Stimulated activated CD4-positive, alpha-beta T cell treated with anti-CD3 and anti-CD28 coated beads, Interleukin-15, amount 100 ng/mL, for 24 hours (primary cell): ENCODE measurements at regions not wholly inside any gene's neighbourhood (a gene's known extent, or its start where the extent isn't known, plus 50 kb on each side); places are given as distances from the start of the nearest gene placed in this dataset.

Experiments
- DNase-seq: peaks from one replicate; pipeline ENCODE4 v3.0.0-alpha.2; 2020

DNA sequence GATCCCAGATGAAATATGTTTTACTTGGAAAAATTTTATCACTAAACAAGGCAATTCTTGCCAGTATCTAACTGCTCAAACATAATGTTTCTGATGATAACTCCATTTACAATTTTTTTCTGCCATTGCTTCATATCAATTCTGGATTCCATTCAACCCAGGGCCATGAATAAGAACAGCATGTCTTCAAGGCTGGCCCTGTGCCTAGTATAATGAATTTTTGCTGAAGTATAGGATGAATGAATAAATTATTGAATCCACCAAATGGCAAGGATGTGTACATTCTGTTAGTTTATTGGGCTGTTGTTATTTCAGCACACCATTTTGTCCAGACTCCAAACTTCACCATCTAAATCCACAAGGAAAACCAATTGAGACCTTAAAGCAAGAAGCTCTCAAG, 414.7 kb downstream of the HS3ST3B1 start:
- DNase-seq: no peak

- DNase-seq: no peak
Observed at GRCh38 chr17:14712611-14713021, 411.7 kb downstream of the HS3ST3B1 start.

DNA sequence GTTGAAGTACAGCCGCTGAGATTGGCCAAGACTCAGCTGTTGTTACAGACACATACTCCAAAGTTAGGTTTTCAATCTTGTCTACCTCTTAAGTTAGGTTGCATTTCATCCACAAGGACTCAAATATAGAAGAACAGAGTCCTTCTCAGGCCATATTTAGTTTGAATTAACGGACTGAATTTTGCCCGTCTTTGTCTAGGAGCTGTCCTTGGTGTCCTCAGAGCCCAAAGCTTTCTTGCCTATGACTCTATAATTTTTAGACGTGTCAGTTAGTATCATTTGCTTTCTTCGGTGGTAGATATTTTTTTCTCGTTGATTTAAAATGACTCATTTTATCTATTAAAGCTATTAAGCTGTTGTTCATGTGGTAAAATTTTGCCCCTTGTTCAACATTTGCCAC, 403.2 kb downstream of the HS3ST3B1 start:
- DNase-seq: no peak

DNA sequence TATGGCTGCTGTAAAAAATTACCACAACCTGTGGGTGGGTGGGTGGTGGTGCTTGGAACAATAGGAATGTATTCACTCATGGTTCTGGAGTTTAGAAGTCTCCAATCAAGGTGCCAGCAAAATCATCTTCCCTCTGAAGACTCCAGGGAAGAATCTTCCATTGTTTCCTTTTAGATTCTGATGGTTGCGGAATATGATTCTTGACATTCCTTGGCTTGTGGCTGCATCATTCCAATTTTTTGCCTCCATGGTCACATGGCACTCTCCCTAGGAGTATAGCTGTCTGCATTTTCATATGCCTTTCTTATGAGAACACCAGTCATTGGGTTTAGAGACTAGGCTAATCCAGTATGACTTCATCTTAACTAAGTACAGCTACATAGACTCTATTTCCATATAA, 401.0 kb downstream of the HS3ST3B1 start:
- DNase-seq: no peak

DNA sequence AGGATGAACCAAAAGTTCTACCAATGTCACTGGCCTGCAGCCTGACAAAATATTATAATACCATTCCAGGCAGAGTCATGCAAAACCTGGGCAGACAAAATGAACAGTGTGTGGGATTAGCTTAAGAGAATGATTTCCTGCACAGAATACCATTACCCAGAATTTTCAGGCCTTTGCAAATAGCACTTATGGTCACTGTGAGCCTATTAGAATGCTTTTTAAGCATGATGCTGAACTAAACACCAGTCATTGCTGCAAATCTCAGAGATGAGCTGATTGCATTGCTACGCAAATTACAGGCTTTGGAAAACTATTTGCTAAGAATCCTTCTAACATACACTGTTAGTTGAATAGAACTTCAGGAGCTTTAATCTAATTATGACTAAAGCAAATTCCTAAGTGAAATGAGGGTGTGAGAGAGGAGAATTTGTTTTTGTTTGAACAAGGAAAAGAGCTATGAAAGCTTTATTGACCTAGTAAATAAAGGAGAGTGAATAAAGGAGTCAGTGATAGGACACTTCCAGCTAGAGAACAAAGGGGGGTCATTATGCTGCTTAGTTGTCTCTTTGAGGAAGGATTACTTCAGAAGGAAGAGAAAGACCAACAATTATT, 398.8 kb downstream of the HS3ST3B1 start:
- no peak for DNase-seq

DNA sequence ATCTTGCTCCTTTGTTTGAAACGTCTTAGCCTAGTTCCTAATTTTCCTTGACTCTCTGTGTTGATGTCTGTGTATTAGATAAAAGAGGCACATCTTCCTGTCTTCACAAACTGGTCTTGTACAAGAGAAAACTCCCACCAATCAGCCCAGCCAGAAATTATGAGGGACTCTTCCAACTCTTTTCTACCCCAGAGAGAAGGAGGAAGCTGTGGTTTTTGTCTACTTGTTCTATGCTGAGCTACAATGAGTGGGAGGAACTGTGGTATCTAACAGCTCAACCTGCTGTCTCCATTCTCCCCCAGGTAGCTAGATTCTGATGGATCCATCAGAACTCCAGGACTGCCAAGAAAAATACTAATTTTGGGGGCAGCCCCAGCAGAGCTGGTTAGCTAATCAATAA, 392.5 kb downstream of the HS3ST3B1 start:
- DNase-seq: no peak

- no peak for DNase-seq
Observed at GRCh38 chr17:14690704-14691103, 389.8 kb downstream of the HS3ST3B1 start.

GRCh38 chr17:14688134-14688533, 387.3 kb downstream of the HS3ST3B1 start:
- DNase-seq: no peak

DNA sequence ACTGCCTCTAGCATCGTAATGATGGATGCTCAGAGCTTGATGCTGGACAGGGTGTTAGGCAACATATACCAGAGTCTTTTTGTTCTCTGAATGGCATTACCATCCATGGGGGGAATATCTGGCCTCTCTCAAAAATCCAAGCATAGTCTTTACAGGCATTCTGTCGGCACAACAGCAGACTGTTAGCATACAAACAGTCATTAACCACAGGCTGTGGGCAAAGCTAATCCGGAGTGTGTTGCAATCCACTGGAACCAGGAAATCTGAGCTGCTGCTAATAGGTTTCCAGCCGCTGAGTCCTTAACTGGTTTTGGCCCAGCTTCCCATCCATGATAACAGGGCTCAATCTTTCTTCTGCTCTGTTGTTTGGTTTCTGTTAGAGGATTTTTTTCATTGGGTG, 371.9 kb downstream of the HS3ST3B1 start:
- no peak for DNase-seq

GRCh38 chr17:14670861-14671260, 370.0 kb downstream of the HS3ST3B1 start:
- no peak for DNase-seq

- DNase-seq: no peak
Observed at GRCh38 chr17:14664511-14664910, 363.6 kb downstream of the HS3ST3B1 start.

- DNase-seq: no peak
Observed at GRCh38 chr17:14641117-14641516, 340.2 kb downstream of the HS3ST3B1 start.

DNA sequence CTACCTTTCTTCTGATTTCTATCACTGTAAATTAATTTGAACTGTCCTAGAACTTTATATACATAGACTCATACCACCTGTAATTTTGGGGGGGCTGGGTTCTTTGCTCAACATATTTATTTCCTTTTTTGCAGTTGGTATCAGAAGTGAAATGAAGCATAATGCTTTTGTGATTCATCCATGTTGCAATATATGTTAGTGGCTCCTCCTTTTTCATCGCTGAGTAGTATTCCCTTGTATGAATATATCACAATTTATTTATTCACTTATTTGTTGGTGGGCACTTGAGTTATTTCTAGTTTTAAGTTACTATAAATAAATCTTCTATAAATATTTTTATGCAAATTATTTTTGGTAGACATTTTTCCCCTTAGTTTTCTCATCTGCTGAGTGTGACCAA, 336.4 kb downstream of the HS3ST3B1 start:
- no peak for DNase-seq

GRCh38 chr17:14630621-14631020, 329.7 kb downstream of the HS3ST3B1 start:
- DNase-seq: no peak

- DNase-seq: no peak
Observed at GRCh38 chr17:14630046-14630445, 329.2 kb downstream of the HS3ST3B1 start.

GRCh38 chr17:14622615-14623101, 321.8 kb downstream of the HS3ST3B1 start:
- DNase-seq: no peak

DNA sequence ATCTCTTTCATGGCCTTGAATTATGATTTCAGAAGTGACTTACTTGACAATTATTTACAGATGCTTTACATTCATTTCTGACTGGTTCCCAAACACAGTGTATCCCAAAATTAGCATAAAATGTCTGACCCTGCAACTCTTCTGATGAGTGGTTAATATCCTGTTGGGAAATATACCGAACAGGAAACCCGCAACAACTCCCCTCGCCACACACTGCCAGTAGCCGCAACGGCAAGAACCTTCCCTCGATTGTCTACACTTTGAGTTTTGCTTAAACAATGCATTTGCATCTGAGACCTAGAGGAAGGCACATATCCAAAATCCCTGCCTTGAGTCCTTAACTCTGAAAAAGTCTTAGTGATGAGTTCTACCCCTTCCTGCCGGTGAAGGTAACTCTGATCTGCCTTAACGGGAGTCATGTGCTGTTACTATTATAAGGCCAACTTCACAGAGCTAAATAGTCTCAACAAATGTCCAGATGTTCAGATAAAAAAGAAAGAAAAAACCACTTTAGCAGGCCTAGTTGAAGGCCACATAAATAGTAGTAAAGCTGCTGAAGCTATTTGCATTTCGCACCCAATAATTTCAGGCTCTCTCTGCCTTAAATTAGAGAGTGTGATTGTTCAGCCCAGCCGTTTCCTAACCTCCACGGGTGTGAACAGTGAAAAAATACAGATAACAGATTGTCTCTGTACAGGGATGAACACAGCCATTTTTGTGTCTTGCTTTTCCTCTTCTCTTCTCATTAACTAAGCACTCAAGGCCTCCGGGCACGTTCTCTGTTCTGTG, 321.1 kb downstream of the HS3ST3B1 start:
- DNase-seq: no peak

GRCh38 chr17:14619821-14620220, 318.9 kb downstream of the HS3ST3B1 start:
- no peak for DNase-seq

- no peak for DNase-seq
Observed at GRCh38 chr17:14616528-14616927, 315.6 kb downstream of the HS3ST3B1 start.

GRCh38 chr17:14605267-14605599, 304.4 kb downstream of the HS3ST3B1 start:
- no peak for DNase-seq

DNA sequence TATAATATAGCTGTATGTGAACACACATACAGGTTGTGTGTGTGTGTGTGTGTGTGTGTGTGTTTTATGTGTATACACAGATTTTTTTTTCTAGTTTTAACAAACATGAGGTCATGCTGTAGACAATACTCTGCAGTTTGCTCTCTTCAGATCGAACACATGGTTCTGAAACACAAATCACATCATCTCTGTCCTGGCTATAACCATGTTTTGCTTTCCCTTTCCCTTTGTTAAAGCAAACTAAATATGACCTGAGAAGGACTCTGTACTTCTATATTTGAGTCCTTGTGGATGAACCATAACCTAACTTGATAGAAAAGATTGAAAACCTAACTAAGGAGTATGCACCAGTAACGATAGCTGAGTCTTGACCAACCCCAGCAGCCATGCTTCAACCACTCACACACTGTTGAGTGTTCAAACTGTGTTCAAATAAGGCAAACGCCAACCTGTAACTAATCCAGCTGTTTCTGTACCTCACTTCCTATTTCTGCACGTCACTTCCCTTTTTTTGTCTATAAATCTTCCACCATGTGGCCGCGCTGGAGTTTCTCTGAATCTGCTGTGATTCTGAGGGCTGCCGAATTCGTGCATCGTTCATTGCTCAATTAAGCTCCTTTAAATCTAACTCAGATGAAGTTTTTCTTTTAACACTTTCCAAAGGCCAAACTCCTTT, 303.8 kb downstream of the HS3ST3B1 start:
- DNase-seq: no peak

DNA sequence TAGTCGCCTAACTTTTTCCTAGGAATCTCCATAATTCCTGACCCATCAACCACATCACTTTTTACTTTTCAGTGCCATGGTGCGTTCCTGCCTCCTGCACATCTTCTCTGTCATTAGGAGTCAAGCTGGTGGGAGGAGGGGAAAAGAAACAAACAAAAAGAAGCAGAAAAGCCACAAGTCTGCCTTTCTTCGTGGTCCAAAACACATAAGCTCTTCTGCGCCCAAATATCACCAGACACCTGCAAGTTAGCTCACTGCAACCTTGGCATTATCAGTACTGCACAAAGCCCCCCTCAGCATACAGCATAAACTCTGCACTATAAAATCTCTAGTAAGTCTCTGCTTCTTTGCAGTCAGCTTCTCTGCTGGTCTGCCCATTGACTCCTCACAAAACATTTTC, 295.3 kb downstream of the HS3ST3B1 start:
- DNase-seq: no peak

DNA sequence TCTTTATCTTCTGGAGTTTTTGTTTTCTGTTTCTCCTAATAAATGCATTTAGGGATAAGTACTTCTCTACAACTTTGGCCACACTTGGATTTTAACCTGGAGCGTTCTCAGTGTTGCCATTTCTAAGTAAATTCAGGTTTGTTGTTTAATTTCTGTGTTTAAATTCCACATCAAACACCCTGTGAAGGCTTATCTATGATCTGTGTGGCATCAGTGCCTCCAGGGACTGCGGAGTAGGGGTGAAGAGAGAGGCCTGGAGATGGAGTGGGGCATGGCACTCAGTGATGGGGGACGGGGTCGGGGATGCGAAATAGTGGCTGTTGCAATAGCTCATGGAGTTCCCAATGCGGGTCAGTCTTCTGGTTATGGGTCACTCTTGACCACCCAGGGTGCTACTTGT, 294.8 kb downstream of the HS3ST3B1 start:
- no peak for DNase-seq

DNA sequence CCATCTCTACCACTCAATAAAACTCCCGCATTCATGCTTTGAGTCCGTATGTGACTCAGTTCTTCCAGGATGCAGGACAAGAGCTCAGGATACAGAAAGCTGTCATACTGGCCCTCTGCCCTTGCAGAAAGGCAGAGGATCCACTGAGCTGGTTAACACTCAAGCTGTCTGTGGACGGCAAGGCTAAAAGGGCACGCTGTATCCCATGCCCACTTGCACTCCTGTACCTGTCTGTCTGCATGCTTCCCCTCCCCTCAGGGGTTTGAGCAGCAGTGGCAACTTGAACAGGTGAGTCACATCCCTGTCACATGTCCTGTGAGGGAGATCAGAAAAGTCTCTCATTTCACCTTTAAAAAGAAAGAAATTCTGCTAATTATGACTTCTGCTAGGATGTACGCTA, 293.8 kb downstream of the HS3ST3B1 start:
- DNase-seq: no peak
